ENCODE measurements at regions not wholly inside any gene's neighbourhood (a gene's known extent, or its start where the extent isn't known, plus 50 kb on each side); places are given as distances from the start of the nearest gene placed in this dataset.
"Not testable (repeated sequence)": the region's sequence is repeated elsewhere in the genome, so short reads cannot be mapped to it uniquely, and the experiment has no call there.

DNA sequence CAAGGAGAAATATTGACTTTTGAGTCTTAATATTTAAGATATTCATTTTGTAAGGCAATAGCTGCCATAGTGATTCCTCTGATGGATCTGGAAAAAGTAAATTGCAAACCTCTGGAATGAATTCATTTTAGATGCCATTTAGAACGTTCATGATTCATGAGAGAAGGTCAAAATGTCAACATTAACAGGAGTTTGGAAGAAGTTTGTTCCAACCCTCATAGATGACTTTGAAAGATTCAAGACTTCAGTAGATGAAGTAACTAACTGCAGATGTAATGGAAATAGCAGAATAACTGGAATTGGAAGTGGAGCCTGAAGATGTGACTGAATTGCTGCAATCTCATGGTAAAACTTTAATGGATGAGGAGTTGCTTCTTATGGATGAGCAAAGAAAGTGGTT, 100.9 kb upstream of the CCN2 start:
- DNase-seq (ENCODE audit: low read depth), result no peak

DNA sequence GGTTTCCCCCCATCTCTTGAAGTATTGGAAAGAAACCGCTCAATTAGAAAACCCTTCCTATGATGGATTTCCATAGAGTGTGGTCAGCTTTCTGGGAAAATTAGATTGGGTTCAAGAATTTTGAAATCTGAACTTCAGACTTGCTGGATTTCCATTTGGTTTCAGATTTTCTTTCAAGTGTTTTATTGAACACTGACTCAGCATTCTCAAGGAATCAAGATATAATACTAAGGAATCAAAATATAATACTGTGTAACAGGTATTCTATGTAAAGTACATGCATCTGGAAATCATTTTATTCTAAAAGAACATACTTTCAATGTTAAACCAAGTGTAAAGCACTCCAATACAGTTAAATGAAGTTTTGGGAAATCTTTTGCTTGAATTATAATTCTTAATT, 94.7 kb upstream of the CCN2 start:
- DNase-seq (ENCODE audit: low read depth), result no peak

DNA sequence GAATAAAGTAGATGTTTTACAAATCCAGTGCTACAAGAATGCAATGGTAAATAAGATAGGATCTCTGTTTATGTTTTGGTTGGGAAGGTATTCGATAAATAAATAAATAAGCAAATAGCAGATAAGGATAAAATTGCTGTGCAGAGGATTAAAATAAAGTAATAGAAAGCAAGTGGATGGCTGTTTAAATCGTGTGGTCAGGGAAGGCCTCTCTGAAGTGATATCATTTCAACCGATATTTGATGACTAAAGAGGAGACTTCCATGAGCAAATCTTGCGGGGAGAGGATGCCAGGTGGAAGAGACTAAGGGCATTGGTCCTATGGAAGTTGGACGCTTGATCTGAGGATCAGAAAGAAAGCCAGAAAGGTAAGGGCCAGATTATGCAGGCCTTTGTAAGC, 92.0 kb upstream of the CCN2 start:
- no peak for DNase-seq (ENCODE audit: low read depth)

DNA sequence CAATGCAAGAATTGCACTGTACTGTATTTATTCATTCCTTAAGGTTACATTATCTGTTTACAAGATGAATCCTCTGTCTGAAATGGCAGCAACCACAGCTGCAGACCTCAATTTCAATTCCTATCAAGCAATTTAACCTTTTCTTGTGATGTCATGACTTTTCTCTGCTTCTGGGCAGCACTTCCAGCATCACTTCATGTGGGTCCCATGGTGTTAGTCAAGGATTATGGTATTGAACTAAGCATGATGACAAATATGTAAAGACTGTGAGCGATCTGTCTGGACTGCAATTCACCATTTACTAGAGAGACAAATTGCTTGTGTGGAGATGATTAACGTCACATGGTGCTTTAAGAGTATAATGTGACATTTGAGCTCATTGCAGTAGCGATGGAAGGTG, 90.5 kb upstream of the CCN2 start:
- peak; percentile 48 for DNase-seq (ENCODE audit: low read depth)

DNA sequence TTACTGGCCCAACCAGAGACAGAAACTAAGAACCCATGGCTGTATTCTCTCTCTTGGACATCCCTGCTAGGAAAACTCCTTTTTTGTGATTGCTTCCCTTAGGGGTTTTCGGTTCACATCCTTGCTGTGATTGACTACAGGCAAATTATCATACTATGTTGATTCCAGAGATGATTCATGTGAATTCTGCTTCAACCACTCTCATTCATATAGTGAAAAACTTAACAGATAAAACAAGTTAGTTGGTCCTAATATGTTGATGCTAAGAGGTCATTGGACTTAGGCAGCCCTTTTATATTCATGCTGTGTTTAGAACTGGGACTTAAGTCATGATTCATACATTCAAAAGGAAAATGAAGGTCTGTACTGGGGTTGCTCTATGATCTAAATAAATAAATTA, 76.9 kb upstream of the CCN2 start:
- no peak for DNase-seq (ENCODE audit: low read depth)

DNA sequence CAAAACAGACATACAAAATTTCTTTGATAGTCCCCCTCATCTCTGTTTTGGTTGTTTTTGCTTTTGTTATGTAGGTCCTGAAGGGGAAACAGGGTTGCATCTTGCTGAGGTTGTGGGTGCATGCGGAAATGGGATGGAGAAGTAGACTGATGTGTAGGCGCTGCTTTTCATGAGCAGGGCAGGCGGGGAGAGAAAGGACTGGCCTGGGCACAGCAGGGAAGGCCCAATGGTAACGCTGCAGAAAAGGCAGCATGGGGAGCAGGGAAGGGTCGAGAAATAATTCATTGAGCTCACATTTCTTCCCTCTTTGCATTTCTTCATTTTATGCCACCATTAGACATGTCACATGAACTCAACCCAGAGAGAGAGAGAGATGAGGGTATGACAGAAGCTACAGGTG, 74.3 kb upstream of the CCN2 start:
- DNase-seq (ENCODE audit: low read depth), result no peak

DNA sequence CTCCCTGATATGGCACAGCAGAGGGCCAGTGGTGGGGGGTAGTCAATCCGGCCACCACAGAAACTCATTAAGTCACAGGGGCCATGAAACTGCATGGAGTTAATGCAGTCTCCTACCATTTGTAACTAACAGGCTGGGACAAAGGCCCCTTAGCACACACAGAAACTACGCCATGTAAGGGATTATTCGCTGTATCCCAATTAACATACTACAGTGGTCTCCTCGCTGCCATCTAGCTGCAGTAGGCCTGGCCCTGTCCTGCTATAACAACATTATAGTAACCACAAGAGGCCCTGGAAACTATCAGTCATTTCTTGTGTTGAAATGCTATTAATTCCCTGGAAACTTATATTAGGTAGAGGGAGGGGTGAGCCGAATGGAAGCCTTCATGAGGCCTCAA, 72.3 kb upstream of the CCN2 start:
- peak; percentile 10 for DNase-seq (ENCODE audit: low read depth)

DNA sequence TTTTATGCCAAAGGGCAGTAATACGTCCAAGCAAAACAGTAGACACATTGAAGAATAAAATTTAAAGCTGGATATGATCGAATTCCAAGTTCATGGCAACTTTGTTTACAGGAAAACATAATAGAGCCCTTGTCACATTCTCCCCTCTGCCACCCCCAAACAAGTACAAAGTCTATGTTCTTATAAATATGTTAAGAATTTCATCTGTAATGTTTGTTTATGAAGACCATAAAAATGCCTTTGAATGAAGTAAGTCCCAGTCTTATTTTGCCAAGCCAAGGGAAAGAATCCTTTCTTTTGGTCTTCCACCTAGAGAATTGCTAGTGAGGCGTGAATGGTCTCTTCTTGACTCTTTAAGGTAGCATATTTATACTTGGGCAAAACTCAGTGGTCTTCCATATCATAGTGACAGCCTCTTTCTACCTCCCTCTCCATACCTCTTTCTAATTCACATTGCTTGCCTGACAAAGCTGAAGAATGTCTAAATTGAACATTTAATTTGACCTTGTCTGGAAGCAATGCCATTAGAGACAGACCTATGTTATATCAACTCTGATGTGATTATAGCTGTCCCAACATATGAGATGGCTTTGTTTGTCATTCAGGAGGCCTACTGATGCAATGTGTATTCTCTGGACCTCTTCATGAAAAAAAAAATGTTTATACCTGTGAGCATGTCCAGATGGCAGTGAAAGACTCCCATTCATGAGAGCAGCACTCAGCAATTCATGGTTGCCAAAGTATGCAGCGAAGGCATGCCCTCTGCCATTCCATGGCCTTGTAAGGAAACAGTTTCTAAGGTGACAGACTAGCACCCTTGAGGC, 70.6 kb upstream of the CCN2 start:
- no peak for DNase-seq (ENCODE audit: low read depth)

DNA sequence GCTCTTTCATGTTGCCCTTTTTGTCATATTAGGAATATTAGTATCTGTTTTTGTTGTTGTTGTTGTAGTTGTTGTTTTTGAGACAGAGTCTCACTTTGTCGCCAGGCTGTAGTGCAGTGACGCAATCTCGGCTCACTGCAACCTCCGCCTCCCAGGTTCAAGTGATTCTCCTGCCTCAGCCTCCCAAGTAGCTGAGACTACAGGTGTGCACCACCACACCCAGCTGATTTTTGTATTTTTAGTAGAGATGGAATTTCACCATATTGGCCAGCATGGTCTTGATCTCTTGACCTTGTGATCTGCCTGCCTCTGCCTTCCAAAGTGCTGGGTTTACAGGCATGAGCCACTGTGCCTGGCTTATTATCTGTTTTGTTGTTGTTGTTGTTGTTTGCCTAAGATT, 69.7 kb upstream of the CCN2 start:
- DNase-seq (ENCODE audit: low read depth), result not testable (repeated sequence)

DNA sequence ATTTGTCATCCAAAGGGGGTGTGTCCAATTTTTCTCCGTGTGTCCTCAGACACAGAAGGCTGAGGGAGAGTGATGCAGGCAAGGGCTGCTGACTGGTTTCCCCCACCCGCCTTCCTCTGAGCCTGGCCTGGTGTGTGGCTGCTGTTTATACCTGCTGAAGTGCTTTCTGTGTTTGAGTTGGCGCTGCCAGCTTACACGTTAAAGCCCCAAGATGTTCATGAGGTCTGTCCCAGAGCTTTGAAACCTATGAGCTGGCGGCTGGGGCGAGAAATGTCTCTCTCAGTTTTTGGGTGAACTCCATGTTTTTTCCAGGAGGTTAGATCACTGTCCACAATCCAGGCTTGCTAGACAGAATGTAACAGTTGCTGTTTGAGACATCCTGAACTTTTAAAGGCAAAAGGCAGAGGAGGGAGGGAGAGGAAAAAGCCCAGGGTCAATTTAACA, 69.0 kb upstream of the CCN2 start:
- DNase-seq (ENCODE audit: low read depth), result peak; percentile 10

DNA sequence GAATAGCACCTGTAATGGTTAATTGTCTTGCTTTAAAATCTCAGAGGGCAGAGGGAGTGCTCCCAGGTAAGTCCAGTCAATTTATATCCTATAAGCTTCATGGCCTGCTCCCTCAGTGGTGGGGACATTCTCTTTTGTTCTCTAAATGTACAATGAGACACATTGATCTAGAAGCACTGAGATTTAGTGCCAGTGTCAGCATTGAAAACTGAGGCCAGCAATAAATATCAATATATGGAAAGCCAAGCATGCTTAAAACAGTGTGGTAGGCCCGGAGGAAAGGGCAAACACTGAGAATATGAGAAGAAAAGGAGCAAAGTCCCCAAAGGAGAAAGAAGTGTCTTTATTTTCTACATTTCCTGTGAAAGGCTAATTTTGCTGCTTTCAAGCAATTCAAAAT, 68.4 kb upstream of the CCN2 start:
- no peak for DNase-seq (ENCODE audit: low read depth)

DNA sequence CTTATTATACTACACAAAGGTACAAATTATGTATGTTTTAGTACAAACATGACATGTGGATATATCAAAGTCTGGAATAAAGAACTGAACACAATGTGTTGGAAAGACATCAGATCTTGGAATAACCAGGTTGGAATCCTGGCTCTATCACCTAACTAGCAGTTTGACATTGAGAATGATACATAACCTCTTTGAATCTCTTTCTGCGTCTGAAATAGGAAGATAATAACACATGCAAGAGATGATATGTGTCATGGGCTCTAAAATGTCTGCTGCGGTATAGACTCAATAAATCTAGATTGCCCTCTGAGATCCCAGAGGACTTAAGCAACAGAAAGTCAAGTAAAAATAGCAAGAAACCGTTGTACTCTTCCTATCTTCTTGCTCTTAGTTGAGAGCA, 66.8 kb upstream of the CCN2 start:
- no peak for DNase-seq (ENCODE audit: low read depth)

DNA sequence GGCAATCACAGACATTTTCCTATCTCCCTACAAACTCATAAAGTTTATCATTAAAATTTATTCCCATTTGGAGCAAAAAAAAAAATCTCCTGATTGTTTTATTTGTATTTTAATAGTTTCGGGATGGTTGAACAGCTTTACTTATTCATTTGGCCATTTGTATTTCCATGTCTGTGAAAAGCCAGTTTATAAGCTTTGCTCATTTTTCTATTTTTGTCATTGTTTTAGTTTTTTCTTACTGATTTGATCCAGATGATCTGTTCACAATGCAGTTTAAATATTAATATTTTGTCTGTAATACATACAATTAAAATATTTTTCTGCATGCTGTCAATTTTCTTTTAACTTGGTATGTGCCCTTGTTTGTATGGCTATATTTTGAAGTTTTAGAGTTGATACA, 65.2 kb upstream of the CCN2 start:
- DNase-seq (ENCODE audit: low read depth), result no peak

DNA sequence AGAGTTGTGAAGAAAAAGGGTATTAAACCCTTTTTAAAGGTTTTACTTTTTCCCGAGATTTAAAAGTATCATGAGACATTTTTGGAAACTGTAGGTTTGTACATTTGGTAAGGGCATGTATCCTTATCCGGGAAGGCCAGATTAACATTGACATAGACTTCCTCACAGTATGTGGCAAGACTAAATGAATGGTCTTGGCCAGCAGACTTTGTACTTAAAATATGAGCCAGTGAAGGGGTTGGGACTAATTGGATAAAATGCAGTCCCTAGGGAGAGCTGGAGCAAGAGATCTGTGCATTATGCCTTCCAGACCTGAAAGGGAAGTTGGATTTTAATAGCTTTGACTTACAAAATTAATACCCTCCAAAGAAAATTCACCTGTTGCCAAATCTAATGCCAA, 60.4 kb upstream of the CCN2 start:
- DNase-seq (ENCODE audit: low read depth), result no peak

DNA sequence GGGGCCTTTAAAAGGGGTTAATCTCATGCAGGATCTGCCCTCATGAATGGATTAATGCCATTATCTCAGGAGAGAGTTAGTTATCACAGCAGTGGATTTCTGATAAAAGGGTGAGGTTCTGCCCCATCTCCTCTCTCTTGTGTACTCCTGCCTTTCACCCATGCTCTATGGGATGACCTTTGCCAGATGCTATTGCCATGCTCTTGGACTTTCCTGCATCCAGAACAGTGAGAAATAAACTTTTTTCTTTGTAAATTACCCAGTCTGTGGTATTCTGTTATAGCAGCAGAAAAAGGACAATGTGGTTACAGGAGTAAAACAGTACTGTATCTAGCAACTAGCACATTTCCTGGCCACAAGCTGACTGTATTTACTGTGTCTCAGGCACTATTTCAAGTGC, 58.0 kb upstream of the CCN2 start:
- DNase-seq (ENCODE audit: low read depth), result no peak

DNA sequence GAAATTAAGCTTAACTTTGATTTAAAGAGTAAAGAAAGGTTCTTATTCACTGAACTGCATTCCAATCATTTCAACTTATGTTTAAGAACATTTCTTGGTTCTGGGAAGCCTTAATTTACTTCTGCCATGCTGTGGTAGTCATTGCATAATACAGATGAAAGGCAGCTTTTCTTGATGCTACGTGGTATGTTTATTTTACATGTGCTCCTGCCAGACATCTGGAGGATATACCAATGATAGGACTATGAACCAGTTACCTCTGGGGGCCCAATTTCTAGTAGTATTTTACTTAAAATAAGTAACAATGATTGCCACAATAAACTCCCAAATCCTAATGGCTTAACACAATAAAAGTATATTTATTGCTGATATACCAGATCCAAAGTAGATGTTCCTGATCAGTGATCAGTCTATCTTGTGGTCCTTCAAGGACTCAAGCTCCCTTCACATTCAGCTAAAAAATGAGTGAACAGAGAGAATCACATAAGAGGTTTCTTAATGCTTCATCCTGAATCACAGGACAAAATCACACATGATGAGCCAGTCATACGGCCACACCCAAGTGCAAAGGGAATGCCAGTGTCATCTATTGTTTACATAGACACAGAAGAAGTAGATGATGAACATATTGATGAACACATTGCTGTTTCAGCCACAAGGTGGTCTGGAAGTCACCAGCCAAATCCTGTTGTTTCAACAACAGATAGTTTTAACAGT, 56.5 kb upstream of the CCN2 start:
- peak; percentile 92 for DNase-seq (ENCODE audit: low read depth)

DNA sequence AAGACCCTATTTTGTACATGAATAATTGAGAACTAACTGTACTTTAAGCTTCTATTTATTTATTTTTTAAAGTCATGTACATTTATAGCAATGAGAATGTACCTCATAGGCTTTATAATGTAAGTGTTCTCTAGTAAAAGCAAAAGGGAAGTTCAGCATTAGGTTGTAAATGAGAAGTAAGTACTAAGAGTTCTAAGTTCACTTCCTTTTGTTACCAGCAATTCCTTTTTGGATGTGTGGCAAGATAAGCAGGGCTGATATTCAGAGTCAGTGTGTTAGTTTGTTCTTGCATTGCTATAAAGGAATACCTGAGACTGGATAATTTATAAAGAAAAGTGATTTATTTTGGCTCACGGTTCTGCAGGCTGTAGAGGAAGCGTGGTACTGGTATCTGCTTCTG, 54.0 kb upstream of the CCN2 start:
- DNase-seq (ENCODE audit: low read depth), result no peak

DNA sequence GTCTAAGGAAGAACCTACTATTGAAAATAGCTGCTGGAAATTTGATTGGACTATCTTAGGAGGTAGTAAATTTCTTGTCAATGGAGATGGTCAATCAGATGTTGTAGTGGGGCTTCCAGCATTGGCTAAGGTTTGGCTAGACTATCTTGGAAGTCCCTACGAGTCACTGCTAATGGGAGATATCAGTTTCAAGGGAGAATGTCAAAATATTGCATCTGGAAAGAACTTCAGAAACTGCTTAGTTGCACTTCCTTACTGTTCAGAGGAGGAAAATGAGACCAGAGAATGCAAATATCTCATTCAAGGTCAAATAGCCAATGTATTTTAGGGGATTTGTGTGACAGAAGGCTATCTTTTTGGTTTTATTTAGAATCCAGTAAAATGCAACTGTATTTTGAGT, 53.5 kb upstream of the CCN2 start:
- DNase-seq (ENCODE audit: low read depth), result no peak

DNA sequence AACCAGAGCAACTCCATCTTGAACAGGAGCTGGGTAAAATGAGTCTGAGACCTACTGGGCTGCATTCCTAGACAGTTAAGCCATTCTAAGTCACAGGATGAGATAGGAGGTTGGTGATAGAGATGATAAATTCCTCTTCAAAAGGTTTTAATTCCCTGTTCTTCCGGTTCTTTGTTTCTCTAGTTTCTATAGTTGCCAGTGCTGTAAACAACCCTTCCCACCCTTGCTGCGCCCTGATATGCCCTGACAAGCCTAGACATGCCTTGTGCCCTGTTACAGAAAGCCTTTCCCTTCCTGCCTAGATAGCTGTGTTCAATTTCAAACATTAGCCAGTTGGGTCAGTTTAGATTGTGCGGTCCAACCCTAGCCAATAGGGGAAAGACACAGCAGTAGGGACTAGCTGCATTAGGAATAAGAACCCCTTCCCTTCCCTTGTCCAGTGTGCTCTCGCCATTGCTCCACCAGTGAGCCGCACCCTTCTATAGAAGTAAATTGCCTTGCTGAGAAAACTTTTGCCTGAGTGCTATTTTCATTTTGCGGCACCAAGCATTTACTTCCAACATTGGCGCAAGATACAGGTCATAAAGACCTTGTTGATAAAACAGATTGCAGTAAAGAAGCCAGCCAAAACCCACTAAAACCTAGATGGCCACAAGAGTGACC, 52.5 kb upstream of the CCN2 start:
- DNase-seq (ENCODE audit: low read depth), result no peak

Data from ELR (cell line).